ENCODE measurements at regions not wholly inside any gene's neighbourhood (a gene's known extent, or its start where the extent isn't known, plus 50 kb on each side); places are given as distances from the start of the nearest gene placed in this dataset.

GRCh38 chr14:84195514-84195913 is 1334.4 kb upstream of the FLRT2 start:
- Histone ChIP-seq H3K36me3 (ENCODE audit: insufficient read depth, low read length) (no peaks in the 10 kb centered on the region), H3K4me2 (ENCODE audit: low read length) (no peak overlapping the region), H3K9ac (ENCODE audit: low read depth, low read length) (no peak overlapping the region), H3K9me3 (replicated peaks; ENCODE audit: low read length) (no peaks in the 10 kb centered on the region), H3K4me3 (ENCODE audit: low read length) (no peak overlapping the region), H3K4me1 (ENCODE audit: control insufficient read depth, insufficient read depth, low read length) (no peaks in the 10 kb centered on the region), H3K27me3 (ENCODE audit: control insufficient read depth, insufficient read depth, low read length) (no peaks in the 10 kb centered on the region)

GRCh38 chr14:84197704-84198103 is 1332.2 kb upstream of the FLRT2 start:
- H3K4me3 ChIP-seq (ENCODE audit: low read length) = no peak overlapping the region
- H3K4me2 ChIP-seq (ENCODE audit: low read length) = no peak overlapping the region
- no peaks in the 10 kb centered on the region for H3K27me3 ChIP-seq (ENCODE audit: control insufficient read depth, insufficient read depth, low read length)
- H3K9me3 ChIP-seq (replicated peaks; ENCODE audit: low read length) = no peaks in the 10 kb centered on the region
- no peaks in the 10 kb centered on the region for H3K36me3 ChIP-seq (ENCODE audit: insufficient read depth, low read length)
- H3K4me1 ChIP-seq (ENCODE audit: control insufficient read depth, insufficient read depth, low read length) = no peaks in the 10 kb centered on the region
- H3K9ac ChIP-seq (ENCODE audit: low read depth, low read length) = no peak overlapping the region

GRCh38 chr14:84202486-84202885 is 1327.5 kb upstream of the FLRT2 start:
- H3K4me3 ChIP-seq (ENCODE audit: low read length) = no peak overlapping the region
- H3K4me1 ChIP-seq (ENCODE audit: control insufficient read depth, insufficient read depth, low read length) = no peaks in the 10 kb centered on the region
- no peaks in the 10 kb centered on the region for H3K9me3 ChIP-seq (replicated peaks; ENCODE audit: low read length)
- H3K4me2 ChIP-seq (ENCODE audit: low read length) = no peak overlapping the region
- H3K27me3 ChIP-seq (ENCODE audit: control insufficient read depth, insufficient read depth, low read length) = no peaks in the 10 kb centered on the region
- no peaks in the 10 kb centered on the region for H3K36me3 ChIP-seq (ENCODE audit: insufficient read depth, low read length)
- H3K9ac ChIP-seq (ENCODE audit: low read depth, low read length) = no peak overlapping the region

- Histone ChIP-seq H3K4me1 (ENCODE audit: control insufficient read depth, insufficient read depth, low read length) (no peaks in the 10 kb centered on the region), H3K9me3 (replicated peaks; ENCODE audit: low read length) (no peaks in the 10 kb centered on the region), H3K4me2 (ENCODE audit: low read length) (no peak overlapping the region), H3K27me3 (ENCODE audit: control insufficient read depth, insufficient read depth, low read length) (no peaks in the 10 kb centered on the region), H3K36me3 (ENCODE audit: insufficient read depth, low read length) (no peaks in the 10 kb centered on the region), H3K9ac (ENCODE audit: low read depth, low read length) (no peak overlapping the region), H3K4me3 (ENCODE audit: low read length) (no peak overlapping the region)
Measured at GRCh38 chr14:84203896-84204295, 1326.0 kb upstream of the FLRT2 start.

- H3K27me3 ChIP-seq (ENCODE audit: control insufficient read depth, insufficient read depth, low read length) = no peaks in the 10 kb centered on the region
- H3K4me2 ChIP-seq (ENCODE audit: low read length) = no peak overlapping the region
- H3K36me3 ChIP-seq (ENCODE audit: insufficient read depth, low read length) = no peaks in the 10 kb centered on the region
- H3K9ac ChIP-seq (ENCODE audit: low read depth, low read length) = no peak overlapping the region
- no peaks in the 10 kb centered on the region for H3K9me3 ChIP-seq (replicated peaks; ENCODE audit: low read length)
- H3K4me1 ChIP-seq (ENCODE audit: control insufficient read depth, insufficient read depth, low read length) = no peaks in the 10 kb centered on the region
- no peak overlapping the region for H3K4me3 ChIP-seq (ENCODE audit: low read length)
Measured at GRCh38 chr14:84208451-84208850, 1321.5 kb upstream of the FLRT2 start.

- no peaks in the 10 kb centered on the region for H3K9me3 ChIP-seq (replicated peaks; ENCODE audit: low read length)
- H3K4me1 ChIP-seq (ENCODE audit: control insufficient read depth, insufficient read depth, low read length) = no peaks in the 10 kb centered on the region
- H3K36me3 ChIP-seq (ENCODE audit: insufficient read depth, low read length) = no peaks in the 10 kb centered on the region
- no peak overlapping the region for H3K4me3 ChIP-seq (ENCODE audit: low read length)
- no peak overlapping the region for H3K9ac ChIP-seq (ENCODE audit: low read depth, low read length)
- H3K27me3 ChIP-seq (ENCODE audit: control insufficient read depth, insufficient read depth, low read length) = no peaks in the 10 kb centered on the region
- H3K4me2 ChIP-seq (ENCODE audit: low read length) = no peak overlapping the region
Measured at GRCh38 chr14:84209031-84209430, 1320.9 kb upstream of the FLRT2 start.

GRCh38 chr14:84217066-84217465 is 1312.9 kb upstream of the FLRT2 start:
- no peaks in the 10 kb centered on the region for H3K4me1 ChIP-seq (ENCODE audit: control insufficient read depth, insufficient read depth, low read length)
- H3K9ac ChIP-seq (ENCODE audit: low read depth, low read length) = no peak overlapping the region
- H3K4me3 ChIP-seq (ENCODE audit: low read length) = no peak overlapping the region
- H3K4me2 ChIP-seq (ENCODE audit: low read length) = no peak overlapping the region
- H3K36me3 ChIP-seq (ENCODE audit: insufficient read depth, low read length) = no peaks in the 10 kb centered on the region
- no peaks in the 10 kb centered on the region for H3K27me3 ChIP-seq (ENCODE audit: control insufficient read depth, insufficient read depth, low read length)
- H3K9me3 ChIP-seq (replicated peaks; ENCODE audit: low read length) = no peaks in the 10 kb centered on the region

GRCh38 chr14:84225268-84225667 is 1304.7 kb upstream of the FLRT2 start:
- Histone ChIP-seq H3K4me2 (ENCODE audit: low read length) (no peak overlapping the region), H3K9ac (ENCODE audit: low read depth, low read length) (no peak overlapping the region), H3K36me3 (ENCODE audit: insufficient read depth, low read length) (no peaks in the 10 kb centered on the region), H3K9me3 (replicated peaks; ENCODE audit: low read length) (no peaks in the 10 kb centered on the region), H3K27me3 (ENCODE audit: control insufficient read depth, insufficient read depth, low read length) (no peaks in the 10 kb centered on the region), H3K4me1 (ENCODE audit: control insufficient read depth, insufficient read depth, low read length) (no peaks in the 10 kb centered on the region), H3K4me3 (ENCODE audit: low read length) (no peak overlapping the region)

- Histone ChIP-seq H3K4me2 (ENCODE audit: low read length) (no peak overlapping the region), H3K9ac (ENCODE audit: low read depth, low read length) (no peak overlapping the region), H3K4me3 (ENCODE audit: low read length) (no peak overlapping the region)
Measured at GRCh38 chr14:84228702-84229101, 1301.2 kb upstream of the FLRT2 start.

GRCh38 chr14:84234281-84234680 is 1295.7 kb upstream of the FLRT2 start:
- Histone ChIP-seq H3K9ac (ENCODE audit: low read depth, low read length) (no peak overlapping the region), H3K4me2 (ENCODE audit: low read length) (no peak overlapping the region), H3K9me3 (replicated peaks; ENCODE audit: low read length) (no peaks in the 10 kb centered on the region), H3K4me1 (ENCODE audit: control insufficient read depth, insufficient read depth, low read length) (no peaks in the 10 kb centered on the region), H3K4me3 (ENCODE audit: low read length) (no peak overlapping the region), H3K27me3 (ENCODE audit: control insufficient read depth, insufficient read depth, low read length) (no peaks in the 10 kb centered on the region), H3K36me3 (ENCODE audit: insufficient read depth, low read length) (no peaks in the 10 kb centered on the region)

More at GRCh38 chr14:84228702-84229101, 1301.2 kb upstream of the FLRT2 start:
- no peaks in the 10 kb centered on the region for H3K27me3 ChIP-seq (ENCODE audit: control insufficient read depth, insufficient read depth, low read length)
- H3K36me3 ChIP-seq (ENCODE audit: insufficient read depth, low read length) = no peaks in the 10 kb centered on the region
- no peaks in the 10 kb centered on the region for H3K4me1 ChIP-seq (ENCODE audit: control insufficient read depth, insufficient read depth, low read length)
- H3K9me3 ChIP-seq (replicated peaks; ENCODE audit: low read length) = no peaks in the 10 kb centered on the region

GRCh38 chr14:84236290-84236689 is 1293.7 kb upstream of the FLRT2 start:
- no peak overlapping the region for H3K9ac ChIP-seq (ENCODE audit: low read depth, low read length)
- H3K4me1 ChIP-seq (ENCODE audit: control insufficient read depth, insufficient read depth, low read length) = no peaks in the 10 kb centered on the region
- H3K4me3 ChIP-seq (ENCODE audit: low read length) = no peak overlapping the region
- H3K4me2 ChIP-seq (ENCODE audit: low read length) = no peak overlapping the region
- H3K9me3 ChIP-seq (replicated peaks; ENCODE audit: low read length) = no peaks in the 10 kb centered on the region
- H3K36me3 ChIP-seq (ENCODE audit: insufficient read depth, low read length) = no peaks in the 10 kb centered on the region
- H3K27me3 ChIP-seq (ENCODE audit: control insufficient read depth, insufficient read depth, low read length) = no peaks in the 10 kb centered on the region

GRCh38 chr14:84237881-84238280 is 1292.1 kb upstream of the FLRT2 start:
- Histone ChIP-seq H3K4me2 (ENCODE audit: low read length) (no peak overlapping the region), H3K27me3 (ENCODE audit: control insufficient read depth, insufficient read depth, low read length) (no peaks in the 10 kb centered on the region), H3K36me3 (ENCODE audit: insufficient read depth, low read length) (no peaks in the 10 kb centered on the region), H3K9me3 (replicated peaks; ENCODE audit: low read length) (no peaks in the 10 kb centered on the region), H3K4me1 (ENCODE audit: control insufficient read depth, insufficient read depth, low read length) (no peaks in the 10 kb centered on the region), H3K4me3 (ENCODE audit: low read length) (no peak overlapping the region), H3K9ac (ENCODE audit: low read depth, low read length) (no peak overlapping the region)
